ENCODE measurements at regions not wholly inside any gene's neighbourhood (a gene's known extent, or its start where the extent isn't known, plus 50 kb on each side); places are given as distances from the start of the nearest gene placed in this dataset.

DNA sequence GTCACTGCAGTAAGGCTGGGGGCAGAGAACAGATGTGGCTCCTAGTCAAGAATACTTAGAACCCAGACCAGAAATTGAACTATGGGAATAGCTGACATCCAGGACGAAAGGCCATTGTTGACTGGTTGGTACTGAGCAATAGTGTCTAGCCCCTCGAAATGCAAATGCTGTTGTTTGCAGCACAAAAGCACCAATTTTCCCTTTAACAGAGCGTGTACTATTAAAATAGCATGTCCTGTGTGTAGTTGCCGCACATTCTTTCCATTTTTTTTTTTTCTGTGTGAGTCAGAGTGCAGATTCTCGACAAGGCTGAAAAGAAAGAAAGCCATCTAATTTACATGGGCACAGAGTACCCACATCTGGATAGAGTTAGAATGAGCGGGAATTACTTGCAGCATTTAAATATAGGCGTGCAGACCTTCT, 302.4 kb downstream of the PTEN start (continued):
- TF ChIP-seq SIN3A (conservative IDR thresholded peaks at IDR 0.05 in 1 of 2, IDR thresholded peaks at IDR 0.05 in 1 of 2; ENCODE audit: low read depth in 1 of 2, low read length in 2 of 2): no peak

Data from H1 (cell line).